Neural progenitor cell (in vitro differentiated cells): ENCODE measurements at regions not wholly inside any gene's neighbourhood (a gene's known extent, or its start where the extent isn't known, plus 50 kb on each side); places are given as distances from the start of the nearest gene placed in this dataset.

Source experiments
- EZH2 ChIP-seq: fragments of 200-600 bp; sonication (generic); IDR thresholded peaks from 2 replicates; pipeline ENCODE4 v1.6.1; 2017; ENCODE audit warnings: antibody characterized with exemption, mild to moderate bottlenecking, moderate library complexity
- TF ChIP-seq, protein P1 (sequence below): fragments of 200-600 bp; sonication (generic); IDR thresholded peaks from 2 replicates; pipeline ENCODE4 v1.5.1; 2017; ENCODE audit warnings: antibody characterized with exemption, mild to moderate bottlenecking

DNA sequence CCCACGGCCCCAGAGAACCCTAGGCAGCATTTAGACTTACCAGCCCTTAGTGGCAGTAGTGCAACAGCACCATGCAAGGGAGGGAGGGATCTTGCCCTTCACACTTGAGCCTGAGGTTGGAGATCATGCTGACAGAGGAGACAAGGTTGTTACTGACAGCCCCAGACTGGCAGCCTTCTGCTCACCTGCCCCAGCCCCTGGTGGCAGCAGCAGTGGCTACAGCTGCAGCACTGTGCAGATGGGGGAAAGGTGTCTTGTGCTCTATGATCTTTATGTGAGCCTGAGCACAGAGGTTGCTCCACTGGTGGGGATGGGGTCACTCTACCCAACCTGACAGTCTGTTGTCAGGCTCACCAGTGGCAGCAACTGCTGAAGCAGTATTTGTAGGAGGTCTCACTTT lies 501.2 kb upstream of the LRRTM4 start:
- TF ChIP-seq, protein P1, sequence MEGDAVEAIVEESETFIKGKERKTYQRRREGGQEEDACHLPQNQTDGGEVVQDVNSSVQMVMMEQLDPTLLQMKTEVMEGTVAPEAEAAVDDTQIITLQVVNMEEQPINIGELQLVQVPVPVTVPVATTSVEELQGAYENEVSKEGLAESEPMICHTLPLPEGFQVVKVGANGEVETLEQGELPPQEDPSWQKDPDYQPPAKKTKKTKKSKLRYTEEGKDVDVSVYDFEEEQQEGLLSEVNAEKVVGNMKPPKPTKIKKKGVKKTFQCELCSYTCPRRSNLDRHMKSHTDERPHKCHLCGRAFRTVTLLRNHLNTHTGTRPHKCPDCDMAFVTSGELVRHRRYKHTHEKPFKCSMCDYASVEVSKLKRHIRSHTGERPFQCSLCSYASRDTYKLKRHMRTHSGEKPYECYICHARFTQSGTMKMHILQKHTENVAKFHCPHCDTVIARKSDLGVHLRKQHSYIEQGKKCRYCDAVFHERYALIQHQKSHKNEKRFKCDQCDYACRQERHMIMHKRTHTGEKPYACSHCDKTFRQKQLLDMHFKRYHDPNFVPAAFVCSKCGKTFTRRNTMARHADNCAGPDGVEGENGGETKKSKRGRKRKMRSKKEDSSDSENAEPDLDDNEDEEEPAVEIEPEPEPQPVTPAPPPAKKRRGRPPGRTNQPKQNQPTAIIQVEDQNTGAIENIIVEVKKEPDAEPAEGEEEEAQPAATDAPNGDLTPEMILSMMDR: peak; percentile 15
- TF ChIP-seq EZH2: no peak
